ENCODE measurements at regions not wholly inside any gene's neighbourhood (a gene's known extent, or its start where the extent isn't known, plus 50 kb on each side); places are given as distances from the start of the nearest gene placed in this dataset.

- H3K4me3 ChIP-seq, result no peak overlapping the region
- no peaks in the 10 kb centered on the region for H3K27me3 ChIP-seq
- intact Hi-C loops (cut with DNase I), result no loop called here
- TF ChIP-seq CTCF (IDR thresholded peaks at IDR 0.05), result no peak
- no peaks in the 10 kb centered on the region for H3K36me3 ChIP-seq
- ATAC-seq, result no peak
- no peaks in the 10 kb centered on the region for H3K4me1 ChIP-seq
- DNase-seq, result no peak
- H3K27ac ChIP-seq, result no peak overlapping the region
- H3K9me3 ChIP-seq, result no peaks in the 10 kb centered on the region
Observed at GRCh38 chr12:46898152-46898931, 72.5 kb upstream of the SLC38A4 start.

- H3K27ac ChIP-seq, result no peak overlapping the region
- no peak for TF ChIP-seq CTCF (IDR thresholded peaks at IDR 0.05)
- ATAC-seq (no peak), DNase-seq (no peak)
- no peaks in the 10 kb centered on the region for H3K9me3 ChIP-seq
- H3K27me3 ChIP-seq, result no peaks in the 10 kb centered on the region
- H3K4me3 ChIP-seq, result no peak overlapping the region
- H3K4me1 ChIP-seq, result no peaks in the 10 kb centered on the region
- H3K36me3 ChIP-seq, result no peaks in the 10 kb centered on the region
- intact Hi-C loops (cut with DNase I), result no loop called here
Observed at GRCh38 chr12:46898989-46899388, 73.2 kb upstream of the SLC38A4 start.

DNA sequence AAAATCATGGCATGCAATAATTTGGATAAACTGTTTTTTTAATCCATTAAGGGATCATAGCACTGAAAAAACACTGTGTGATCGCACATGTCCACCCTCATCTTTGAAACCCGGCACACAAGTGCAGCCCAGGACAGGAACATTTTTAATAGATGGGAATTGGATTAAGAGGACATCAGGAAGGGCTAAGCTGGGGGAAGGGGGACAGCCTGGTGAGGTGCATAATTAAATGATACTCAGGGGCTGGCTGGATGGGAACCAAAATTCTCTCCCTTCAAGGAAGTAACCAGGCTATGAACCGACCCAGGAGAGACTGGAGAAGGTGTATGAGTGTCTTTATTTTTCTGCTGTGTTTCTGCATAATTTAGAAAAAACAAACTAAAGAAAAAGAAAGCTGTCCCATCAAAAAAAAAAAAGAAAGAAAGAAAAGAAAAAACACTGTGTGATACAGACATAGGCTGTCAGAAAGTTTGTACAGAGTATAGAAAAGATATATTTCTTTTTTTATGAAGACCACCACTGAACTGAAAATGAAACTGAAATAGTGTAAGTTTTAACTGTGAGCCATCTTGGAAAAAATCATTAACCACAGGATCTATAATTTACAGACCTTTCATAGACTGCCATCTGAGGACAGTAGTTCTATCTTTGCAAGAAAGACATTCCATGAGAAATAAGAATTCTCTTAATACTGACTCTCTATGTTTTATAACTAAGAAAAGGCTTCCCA, 75.1 kb upstream of the SLC38A4 start:
- intact Hi-C loops (cut with DNase I), result no loop called here
- Histone ChIP-seq H3K36me3 (no peaks in the 10 kb centered on the region), H3K27ac (no peak overlapping the region), H3K27me3 (no peaks in the 10 kb centered on the region), H3K4me1 (no peaks in the 10 kb centered on the region), H3K4me3 (no peak overlapping the region), H3K9me3 (no peaks in the 10 kb centered on the region)
- DNase-seq (no peak), ATAC-seq (no peak)
- TF ChIP-seq CTCF (IDR thresholded peaks at IDR 0.05), result no peak

DNA sequence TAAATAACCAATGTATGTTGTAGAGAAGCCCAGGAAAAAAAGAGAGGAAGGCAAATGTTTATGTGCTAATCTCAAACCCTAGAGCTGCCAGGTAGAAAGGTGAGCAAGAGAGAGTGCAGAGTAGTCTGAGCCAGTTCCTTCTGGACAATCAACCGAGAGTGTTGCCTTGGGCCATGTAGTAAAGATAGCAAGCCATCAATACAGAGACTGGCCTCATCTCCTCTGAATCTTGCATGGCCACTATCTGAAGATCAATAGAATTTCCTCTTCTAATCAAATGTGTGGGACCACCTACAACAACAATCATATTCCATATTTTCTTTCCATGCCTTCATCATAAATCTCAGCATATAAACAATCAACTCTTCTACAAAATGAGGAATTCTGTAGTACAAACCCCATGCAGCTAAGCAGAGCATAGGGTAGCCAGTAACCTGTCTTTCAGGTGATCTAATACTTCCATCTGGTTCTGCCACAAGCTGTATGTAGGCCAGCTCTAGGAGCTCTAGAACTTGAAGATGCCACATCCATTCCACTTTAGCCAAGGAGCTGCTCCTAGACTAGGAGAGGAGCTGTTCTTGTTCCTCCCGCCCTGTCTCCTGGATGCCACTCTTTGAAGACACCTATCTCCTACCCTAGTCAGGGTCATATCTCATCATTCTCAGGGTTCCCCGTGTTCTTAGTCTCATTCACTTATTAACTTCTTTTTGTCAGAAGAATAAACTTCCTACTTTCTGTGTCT, 75.8 kb upstream of the SLC38A4 start:
- Histone ChIP-seq H3K4me1 (no peaks in the 10 kb centered on the region), H3K9me3 (no peaks in the 10 kb centered on the region), H3K4me3 (no peak overlapping the region), H3K36me3 (no peaks in the 10 kb centered on the region), H3K27me3 (no peaks in the 10 kb centered on the region), H3K27ac (no peak overlapping the region)
- no peak for TF ChIP-seq CTCF (IDR thresholded peaks at IDR 0.05)
- ATAC-seq, result no peak
- intact Hi-C loops (cut with DNase I), result no loop called here
- DNase-seq, result no peak

GRCh38 chr12:46903058-46903457, 77.3 kb upstream of the SLC38A4 start:
- Histone ChIP-seq H3K36me3 (no peaks in the 10 kb centered on the region), H3K4me3 (no peak overlapping the region), H3K4me1 (no peaks in the 10 kb centered on the region), H3K27ac (no peak overlapping the region), H3K27me3 (no peaks in the 10 kb centered on the region), H3K9me3 (no peaks in the 10 kb centered on the region)
- ATAC-seq (no peak), DNase-seq (no peak)
- intact Hi-C loops (cut with DNase I), result no loop called here
- no peak for TF ChIP-seq CTCF (IDR thresholded peaks at IDR 0.05)

All from left lung (tissue), 4 donors.